Loucy (cell line): ENCODE measurements at regions not wholly inside any gene's neighbourhood (a gene's known extent, or its start where the extent isn't known, plus 50 kb on each side); places are given as distances from the start of the nearest gene placed in this dataset.
"Not testable (repeated sequence)": the region's sequence is repeated elsewhere in the genome, so short reads cannot be mapped to it uniquely, and the experiment has no call there.

Source experiments
- EZH2phosphoT487 ChIP-seq: fragments of 200-600 bp; IDR thresholded peaks from 2 replicates; pipeline ENCODE4 v1.6.1; 2018; ENCODE audit warnings: antibody characterized with exemption, mild to moderate bottlenecking, moderate library complexity, borderline replicate concordance
- TF ChIP-seq, protein P1 (sequence below): fragments of 200-600 bp; sonication (generic); conservative IDR thresholded peaks from 2 replicates; pipeline ENCODE4 v1.5.1; 2014; ENCODE audit warnings: mild to moderate bottlenecking, antibody characterized with exemption, low read length

GRCh38 chr5:21459744-21460073 lies 1393.4 kb downstream of the CDH12 start:
- TF ChIP-seq, protein P1, sequence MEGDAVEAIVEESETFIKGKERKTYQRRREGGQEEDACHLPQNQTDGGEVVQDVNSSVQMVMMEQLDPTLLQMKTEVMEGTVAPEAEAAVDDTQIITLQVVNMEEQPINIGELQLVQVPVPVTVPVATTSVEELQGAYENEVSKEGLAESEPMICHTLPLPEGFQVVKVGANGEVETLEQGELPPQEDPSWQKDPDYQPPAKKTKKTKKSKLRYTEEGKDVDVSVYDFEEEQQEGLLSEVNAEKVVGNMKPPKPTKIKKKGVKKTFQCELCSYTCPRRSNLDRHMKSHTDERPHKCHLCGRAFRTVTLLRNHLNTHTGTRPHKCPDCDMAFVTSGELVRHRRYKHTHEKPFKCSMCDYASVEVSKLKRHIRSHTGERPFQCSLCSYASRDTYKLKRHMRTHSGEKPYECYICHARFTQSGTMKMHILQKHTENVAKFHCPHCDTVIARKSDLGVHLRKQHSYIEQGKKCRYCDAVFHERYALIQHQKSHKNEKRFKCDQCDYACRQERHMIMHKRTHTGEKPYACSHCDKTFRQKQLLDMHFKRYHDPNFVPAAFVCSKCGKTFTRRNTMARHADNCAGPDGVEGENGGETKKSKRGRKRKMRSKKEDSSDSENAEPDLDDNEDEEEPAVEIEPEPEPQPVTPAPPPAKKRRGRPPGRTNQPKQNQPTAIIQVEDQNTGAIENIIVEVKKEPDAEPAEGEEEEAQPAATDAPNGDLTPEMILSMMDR, result not testable (repeated sequence)
- not testable (repeated sequence) for TF ChIP-seq EZH2phosphoT487
